HFFc6 (cell line): ENCODE measurements at regions not wholly inside any gene's neighbourhood (a gene's known extent, or its start where the extent isn't known, plus 50 kb on each side); places are given as distances from the start of the nearest gene placed in this dataset.
A peak's percentile ranks its signal among the peaks of the same experiment; 100 is the strongest.

Experiments
- DNase-seq: peaks from one replicate; pipeline ENCODE4 v3.0.0-alpha.2; 2018
- H3K27ac Mint-ChIP-seq: 2 replicates; pipeline ENCODE4 v1.8.0; 2020; ENCODE audit warnings: mild to moderate bottlenecking, mixed read lengths
- H3K27me3 Mint-ChIP-seq: 2 replicates; pipeline ENCODE4 v1.8.0; 2021; ENCODE audit warnings: mild to moderate bottlenecking, moderate library complexity, mixed read lengths; ENCODE audit not compliant: insufficient read depth
- H3K36me3 Mint-ChIP-seq: 2 replicates; pipeline ENCODE4 v1.8.0; 2021; ENCODE audit warnings: low read depth, mixed read lengths
- H3K4me1 Mint-ChIP-seq: 2 replicates; pipeline ENCODE4 v1.8.0; 2020; ENCODE audit warnings: low read depth, mixed read lengths
- H3K4me3 Mint-ChIP-seq: 2 replicates; pipeline ENCODE4 v1.8.0; 2020; ENCODE audit warnings: mild to moderate bottlenecking, moderate library complexity, mixed read lengths
- H3K9me3 Mint-ChIP-seq: 2 replicates; pipeline ENCODE4 v1.8.0; 2020; ENCODE audit warnings: mild to moderate bottlenecking, mixed read lengths
- CTCF ChIP-seq: fragments of 200-600 bp; sonication (generic); IDR thresholded peaks from 2 replicates; pipeline ENCODE4 v1.5.0; 2021; ENCODE audit warnings: antibody characterized with exemption, mild to moderate bottlenecking

- Mint-ChIP-seq H3K4me3 (no peak overlapping the region), H3K4me1 (peaks cover 2% of the 10 kb centered on the region), H3K27ac (no peak overlapping the region), H3K27me3 (no peaks in the 10 kb centered on the region), H3K36me3 (peaks cover 1% of the 10 kb centered on the region; the same call in 1 of the 2 replicates), H3K9me3 (no peaks in the 10 kb centered on the region)
- no peak for TF ChIP-seq CTCF
- DNase-seq = no peak
Measured at GRCh38 chr4:176484301-176484984, 164.7 kb downstream of the SPCS3 start.

DNA sequence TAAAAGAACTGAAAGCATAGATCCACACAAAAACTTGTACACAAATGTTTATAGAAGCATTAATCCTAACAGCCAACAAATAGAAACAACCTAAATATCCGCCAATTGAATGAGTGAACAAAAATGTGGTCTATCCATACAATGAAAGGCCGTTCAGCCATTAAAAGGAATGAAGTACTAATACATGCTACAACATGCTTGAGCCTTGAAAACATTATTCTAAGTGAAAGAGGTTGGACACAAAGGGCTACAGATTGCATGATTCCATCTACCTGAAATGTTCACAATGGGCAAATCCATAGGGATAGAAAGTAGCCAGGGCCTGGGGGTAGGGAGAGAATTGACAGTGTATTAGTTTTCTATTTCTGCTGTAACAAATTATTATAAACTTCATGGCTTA is 169.2 kb downstream of the SPCS3 start:
- no peak overlapping the region for H3K4me3 Mint-ChIP-seq
- no peak for DNase-seq
- no peaks in the 10 kb centered on the region for H3K36me3 Mint-ChIP-seq
- no peaks in the 10 kb centered on the region for H3K27me3 Mint-ChIP-seq
- H3K9me3 Mint-ChIP-seq = no peaks in the 10 kb centered on the region
- peaks cover 13% of the 10 kb centered on the region for H3K4me1 Mint-ChIP-seq
- no peak for TF ChIP-seq CTCF
- H3K27ac Mint-ChIP-seq = no peak overlapping the region

DNA sequence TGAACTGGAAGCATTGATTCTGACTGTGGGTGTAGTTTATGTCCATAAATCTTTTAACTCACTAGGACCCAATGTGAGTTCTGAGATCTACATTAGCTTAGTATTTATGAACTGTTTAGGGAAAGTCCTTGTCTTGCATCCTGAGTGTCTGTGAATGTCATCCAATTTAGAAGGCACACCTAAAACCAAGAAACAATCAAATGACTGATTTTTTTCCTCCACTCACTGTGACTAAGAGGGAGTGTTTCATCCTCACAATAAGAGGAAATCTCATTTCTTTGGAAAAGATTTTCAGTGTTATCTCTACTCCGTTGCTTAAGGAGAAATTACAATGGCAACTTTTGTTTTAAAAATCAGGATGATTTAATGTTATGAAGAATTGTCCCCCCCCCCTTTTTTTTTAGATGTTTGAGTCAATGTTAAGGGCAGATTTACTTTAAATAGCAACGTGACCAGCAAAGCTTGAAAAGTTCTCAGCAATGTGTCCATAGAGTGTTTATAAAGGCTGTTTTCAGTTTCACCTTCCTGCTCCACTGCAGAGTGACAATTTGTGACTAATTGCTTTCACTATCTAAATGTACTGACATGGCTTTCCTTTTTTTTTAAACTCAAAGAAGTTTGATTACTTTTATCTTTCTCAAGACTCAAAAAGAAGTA is 173.0 kb downstream of the SPCS3 start:
- peaks cover 5% of the 10 kb centered on the region; the same call in 1 of the 2 replicates for H3K9me3 Mint-ChIP-seq
- no peak for DNase-seq
- TF ChIP-seq CTCF = no peak
- no peaks in the 10 kb centered on the region for H3K27me3 Mint-ChIP-seq
- H3K4me3 Mint-ChIP-seq = peak overlapping the region; percentile 55; the same call in 1 of the 2 replicates
- no peak overlapping the region for H3K27ac Mint-ChIP-seq
- peaks cover 13% of the 10 kb centered on the region for H3K4me1 Mint-ChIP-seq
- H3K36me3 Mint-ChIP-seq = peaks cover 15% of the 10 kb centered on the region

DNA sequence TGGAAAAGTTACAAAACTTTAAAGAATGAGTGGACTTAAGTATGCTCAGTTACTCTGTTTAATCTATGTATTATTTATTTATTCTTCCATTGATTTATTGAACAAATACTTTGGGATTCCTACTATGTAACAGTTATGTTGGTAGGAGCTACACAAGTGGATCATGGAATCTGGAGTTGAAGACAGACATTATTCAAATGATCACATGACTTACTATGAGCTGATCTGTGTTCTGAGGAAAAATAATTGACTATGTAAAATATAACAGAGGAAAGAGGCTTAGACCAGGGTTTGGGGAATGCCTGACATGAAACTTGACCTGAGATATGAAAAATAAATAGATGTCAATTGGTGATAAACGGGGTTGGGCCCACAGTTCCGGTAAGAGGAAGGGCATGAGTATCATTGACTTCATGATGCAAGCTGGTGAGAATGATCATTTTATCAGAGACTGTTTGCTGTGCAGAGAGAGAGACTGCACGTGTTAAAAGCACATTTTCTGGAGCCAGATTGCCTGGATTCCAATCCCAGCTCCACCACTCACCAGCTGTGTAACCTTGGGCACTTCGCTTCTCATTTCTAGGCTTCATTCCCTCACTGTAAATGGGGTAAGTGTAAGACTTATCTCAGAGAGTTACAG is 179.0 kb downstream of the SPCS3 start:
- Mint-ChIP-seq H3K4me1 (peaks cover 22% of the 10 kb centered on the region), H3K4me3 (peak overlapping the region; percentile 3; the same call in 1 of the 2 replicates), H3K27ac (peak overlapping the region; percentile 52), H3K9me3 (peaks cover 5% of the 10 kb centered on the region; the same call in 1 of the 2 replicates), H3K27me3 (no peaks in the 10 kb centered on the region), H3K36me3 (peaks cover 15% of the 10 kb centered on the region)
- TF ChIP-seq CTCF = no peak
- DNase-seq = no peak

GRCh38 chr4:176499518-176499917 is 179.8 kb downstream of the SPCS3 start:
- peak overlapping the region; percentile 20 for H3K27ac Mint-ChIP-seq

More at GRCh38 chr4:176499518-176499917, 179.8 kb downstream of the SPCS3 start:
- no peak for TF ChIP-seq CTCF
- Mint-ChIP-seq H3K4me3 (peak overlapping the region; percentile 73), H3K4me1 (peaks cover 22% of the 10 kb centered on the region), H3K9me3 (peaks cover 5% of the 10 kb centered on the region; the same call in 1 of the 2 replicates), H3K27me3 (no peaks in the 10 kb centered on the region), H3K36me3 (peaks cover 15% of the 10 kb centered on the region)
- peak; percentile 71 for DNase-seq
